HEK293 (cell line): ENCODE measurements at regions not wholly inside any gene's neighbourhood (a gene's known extent, or its start where the extent isn't known, plus 50 kb on each side); places are given as distances from the start of the nearest gene placed in this dataset.

Experiments
- OSR2 ChIP-seq: fragments of 450-650 bp; formaldehyde crosslinking; IDR thresholded peaks from 2 replicates; pipeline ENCODE4 v1.5.1; 2016; ENCODE audit warnings: missing biosample characterization, missing genetic modification characterization
- ZNF19 ChIP-seq: fragments of 450-650 bp; formaldehyde crosslinking; IDR thresholded peaks from 2 replicates; pipeline ENCODE4; 2016; ENCODE audit warnings: missing biosample characterization, missing genetic modification characterization, low read depth
- ZNF266 ChIP-seq: fragments of 450-650 bp; formaldehyde crosslinking; IDR thresholded peaks from 2 replicates; pipeline ENCODE4 v1.5.1; 2016; ENCODE audit warnings: missing biosample characterization, missing genetic modification characterization, low read depth
- ZNF366 ChIP-seq: fragments of 450-650 bp; formaldehyde crosslinking; conservative IDR thresholded peaks from 2 replicates; pipeline ENCODE4 v1.5.1; 2016; ENCODE audit warnings: missing biosample characterization, missing genetic modification characterization
- ZNF768 ChIP-seq: fragments of 450-650 bp; formaldehyde crosslinking; IDR thresholded peaks from 2 replicates; pipeline ENCODE4 v1.5.1; 2018; ENCODE audit warnings: missing biosample characterization, mild to moderate bottlenecking, missing genetic modification characterization
- TF ChIP-seq, protein P1 (sequence below): fragments of 450-650 bp; formaldehyde crosslinking; IDR thresholded peaks from 2 replicates; pipeline ENCODE4 v1.5.1; 2016; ENCODE audit warnings: missing biosample characterization, missing genetic modification characterization
- TF ChIP-seq, protein P2 (sequence below): fragments of 450-650 bp; formaldehyde crosslinking; IDR thresholded peaks from 2 replicates; pipeline ENCODE4 v1.5.1; 2016; ENCODE audit warnings: missing biosample characterization, missing genetic modification characterization
- TF ChIP-seq, protein P3 (sequence below): fragments of 450-650 bp; formaldehyde crosslinking; IDR thresholded peaks from 2 replicates; pipeline ENCODE4 v1.5.1; 2016; ENCODE audit warnings: missing biosample characterization, missing genetic modification characterization

DNA sequence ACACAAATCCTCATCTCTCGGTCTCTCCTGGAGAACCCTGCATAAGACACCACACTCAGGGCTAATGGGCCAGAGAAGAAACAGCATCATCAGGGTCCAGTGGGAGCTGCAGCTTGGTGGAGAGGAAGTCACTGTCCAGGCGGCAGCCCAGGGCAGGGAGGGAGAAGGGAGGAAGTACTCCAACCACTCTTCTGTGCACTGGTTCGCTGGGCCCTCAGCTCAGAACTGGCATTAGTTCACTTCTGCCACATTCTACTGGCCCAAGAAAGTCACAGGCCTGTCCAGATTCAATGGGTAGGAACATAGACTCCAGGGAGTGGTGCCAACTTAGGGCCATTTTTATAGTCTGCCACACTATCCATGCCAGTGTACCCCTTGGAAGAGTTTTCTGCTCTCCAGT lies 169.0 kb downstream of the ABHD5 start:
- TF ChIP-seq, protein P1, sequence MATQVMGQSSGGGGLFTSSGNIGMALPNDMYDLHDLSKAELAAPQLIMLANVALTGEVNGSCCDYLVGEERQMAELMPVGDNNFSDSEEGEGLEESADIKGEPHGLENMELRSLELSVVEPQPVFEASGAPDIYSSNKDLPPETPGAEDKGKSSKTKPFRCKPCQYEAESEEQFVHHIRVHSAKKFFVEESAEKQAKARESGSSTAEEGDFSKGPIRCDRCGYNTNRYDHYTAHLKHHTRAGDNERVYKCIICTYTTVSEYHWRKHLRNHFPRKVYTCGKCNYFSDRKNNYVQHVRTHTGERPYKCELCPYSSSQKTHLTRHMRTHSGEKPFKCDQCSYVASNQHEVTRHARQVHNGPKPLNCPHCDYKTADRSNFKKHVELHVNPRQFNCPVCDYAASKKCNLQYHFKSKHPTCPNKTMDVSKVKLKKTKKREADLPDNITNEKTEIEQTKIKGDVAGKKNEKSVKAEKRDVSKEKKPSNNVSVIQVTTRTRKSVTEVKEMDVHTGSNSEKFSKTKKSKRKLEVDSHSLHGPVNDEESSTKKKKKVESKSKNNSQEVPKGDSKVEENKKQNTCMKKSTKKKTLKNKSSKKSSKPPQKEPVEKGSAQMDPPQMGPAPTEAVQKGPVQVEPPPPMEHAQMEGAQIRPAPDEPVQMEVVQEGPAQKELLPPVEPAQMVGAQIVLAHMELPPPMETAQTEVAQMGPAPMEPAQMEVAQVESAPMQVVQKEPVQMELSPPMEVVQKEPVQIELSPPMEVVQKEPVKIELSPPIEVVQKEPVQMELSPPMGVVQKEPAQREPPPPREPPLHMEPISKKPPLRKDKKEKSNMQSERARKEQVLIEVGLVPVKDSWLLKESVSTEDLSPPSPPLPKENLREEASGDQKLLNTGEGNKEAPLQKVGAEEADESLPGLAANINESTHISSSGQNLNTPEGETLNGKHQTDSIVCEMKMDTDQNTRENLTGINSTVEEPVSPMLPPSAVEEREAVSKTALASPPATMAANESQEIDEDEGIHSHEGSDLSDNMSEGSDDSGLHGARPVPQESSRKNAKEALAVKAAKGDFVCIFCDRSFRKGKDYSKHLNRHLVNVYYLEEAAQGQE (tag by site-specific recombination), result no peak
- TF ChIP-seq OSR2 (tag by site-specific recombination), result no peak
- no peak for TF ChIP-seq ZNF266
- TF ChIP-seq ZNF366 (tag by site-specific recombination), result no peak
- TF ChIP-seq ZNF19, result no peak
- TF ChIP-seq ZNF768, result no peak
- TF ChIP-seq, protein P2, sequence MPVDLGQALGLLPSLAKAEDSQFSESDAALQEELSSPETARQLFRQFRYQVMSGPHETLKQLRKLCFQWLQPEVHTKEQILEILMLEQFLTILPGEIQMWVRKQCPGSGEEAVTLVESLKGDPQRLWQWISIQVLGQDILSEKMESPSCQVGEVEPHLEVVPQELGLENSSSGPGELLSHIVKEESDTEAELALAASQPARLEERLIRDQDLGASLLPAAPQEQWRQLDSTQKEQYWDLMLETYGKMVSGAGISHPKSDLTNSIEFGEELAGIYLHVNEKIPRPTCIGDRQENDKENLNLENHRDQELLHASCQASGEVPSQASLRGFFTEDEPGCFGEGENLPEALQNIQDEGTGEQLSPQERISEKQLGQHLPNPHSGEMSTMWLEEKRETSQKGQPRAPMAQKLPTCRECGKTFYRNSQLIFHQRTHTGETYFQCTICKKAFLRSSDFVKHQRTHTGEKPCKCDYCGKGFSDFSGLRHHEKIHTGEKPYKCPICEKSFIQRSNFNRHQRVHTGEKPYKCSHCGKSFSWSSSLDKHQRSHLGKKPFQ (tag by site-specific recombination), result no peak
- TF ChIP-seq, protein P3, sequence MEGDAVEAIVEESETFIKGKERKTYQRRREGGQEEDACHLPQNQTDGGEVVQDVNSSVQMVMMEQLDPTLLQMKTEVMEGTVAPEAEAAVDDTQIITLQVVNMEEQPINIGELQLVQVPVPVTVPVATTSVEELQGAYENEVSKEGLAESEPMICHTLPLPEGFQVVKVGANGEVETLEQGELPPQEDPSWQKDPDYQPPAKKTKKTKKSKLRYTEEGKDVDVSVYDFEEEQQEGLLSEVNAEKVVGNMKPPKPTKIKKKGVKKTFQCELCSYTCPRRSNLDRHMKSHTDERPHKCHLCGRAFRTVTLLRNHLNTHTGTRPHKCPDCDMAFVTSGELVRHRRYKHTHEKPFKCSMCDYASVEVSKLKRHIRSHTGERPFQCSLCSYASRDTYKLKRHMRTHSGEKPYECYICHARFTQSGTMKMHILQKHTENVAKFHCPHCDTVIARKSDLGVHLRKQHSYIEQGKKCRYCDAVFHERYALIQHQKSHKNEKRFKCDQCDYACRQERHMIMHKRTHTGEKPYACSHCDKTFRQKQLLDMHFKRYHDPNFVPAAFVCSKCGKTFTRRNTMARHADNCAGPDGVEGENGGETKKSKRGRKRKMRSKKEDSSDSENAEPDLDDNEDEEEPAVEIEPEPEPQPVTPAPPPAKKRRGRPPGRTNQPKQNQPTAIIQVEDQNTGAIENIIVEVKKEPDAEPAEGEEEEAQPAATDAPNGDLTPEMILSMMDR (tag by site-specific recombination), result no peak
